SU-DHL-6 (cell line): ENCODE measurements at regions not wholly inside any gene's neighbourhood (a gene's known extent, or its start where the extent isn't known, plus 50 kb on each side); places are given as distances from the start of the nearest gene placed in this dataset.

ENCODE experiments used
- H2AFZ ChIP-seq: fragments of 200-600 bp; sonication (generic); 2 replicates; pipeline ENCODE4 v1.6.1; 2014; ENCODE audit warnings: low read depth, mild to moderate bottlenecking, moderate library complexity, mixed read lengths, antibody characterized with exemption, low read length; ENCODE audit not compliant: severe bottlenecking
- H3F3A ChIP-seq: fragments of 200-600 bp; shearing (Covaris generic); 2 replicates; pipeline ENCODE4 v1.6.0; 2016; ENCODE audit warnings: antibody characterized with exemption, mild to moderate bottlenecking; ENCODE audit not compliant: insufficient read depth
- H3K27ac ChIP-seq: fragments of 200-600 bp; sonication (generic); 2 replicates; pipeline ENCODE4 v1.5.1; 2016; ENCODE audit warnings: low read depth, mild to moderate bottlenecking, low read length, moderate library complexity, mixed read lengths
- H3K27me3 ChIP-seq: fragments of 200-600 bp; sonication (generic), shearing (Covaris generic); 2 replicates; pipeline ENCODE4 v1.6.0; 2014; ENCODE audit warnings: mild to moderate bottlenecking, low read length
- H3K36me3 ChIP-seq: fragments of 200-600 bp; sonication (generic); 2 replicates; pipeline ENCODE4 v1.6.1; 2014; ENCODE audit warnings: mild to moderate bottlenecking, low read length, mixed read lengths
- H3K4me2 ChIP-seq: fragments of 300-600, 200-600 bp; shearing (Covaris generic), sonication (generic); 2 replicates; pipeline ENCODE4 v1.6.0; 2014; ENCODE audit warnings: low read length, low read depth, mild to moderate bottlenecking; ENCODE audit not compliant: poor library complexity, severe bottlenecking
- H3K4me3 ChIP-seq: fragments of 200-600 bp; sonication (generic); 2 replicates; pipeline ENCODE4 v1.5.1; 2014; ENCODE audit warnings: antibody characterized with exemption, low read length, mild to moderate bottlenecking, mixed read lengths; ENCODE audit not compliant: insufficient read depth, poor library complexity, severe bottlenecking
- H3K79me2 ChIP-seq: fragments of 200-600 bp; sonication (generic); 2 replicates; pipeline ENCODE4 v1.6.1; 2014; ENCODE audit warnings: mild to moderate bottlenecking, low read length, moderate library complexity; ENCODE audit not compliant: insufficient read depth
- H3K9ac ChIP-seq: fragments of 200-600 bp; sonication (generic); 2 replicates; pipeline ENCODE4 v1.7.0; 2014; ENCODE audit warnings: mild to moderate bottlenecking, low read length
- H3K9me2 ChIP-seq: fragments of 200-600 bp; sonication (generic); replicated peaks from 2 replicates; pipeline ENCODE4 v1.6.1; 2014; ENCODE audit warnings: low read length; ENCODE audit not compliant: insufficient read depth
- H3K9me3 ChIP-seq: fragments of 200-600 bp; sonication (generic); 2 replicates; pipeline ENCODE4 v1.6.1; 2014; ENCODE audit warnings: low read length, mixed read lengths; ENCODE audit not compliant: insufficient read depth
- H4K20me1 ChIP-seq: fragments of 200-600 bp; sonication (generic); 2 replicates; pipeline ENCODE4 v1.6.1; 2014; ENCODE audit warnings: low read depth, mild to moderate bottlenecking, antibody characterized with exemption, low read length, moderate library complexity, mixed read lengths
- EZH2phosphoT487 ChIP-seq: fragments of 200-600 bp; sonication (generic), shearing (Covaris generic); conservative IDR thresholded peaks from 2 replicates; pipeline ENCODE4 v1.6.1; 2018; ENCODE audit warnings: mild to moderate bottlenecking, antibody characterized with exemption, low read length, moderate library complexity, mixed read lengths
- TF ChIP-seq, protein P1 (sequence below): fragments of 200-600 bp; sonication (generic); IDR thresholded peaks from one replicate; pipeline ENCODE4 v1.5.1; 2017; ENCODE audit warnings: antibody characterized with exemption, mild to moderate bottlenecking, low read length, moderate library complexity; ENCODE audit not compliant: insufficient read depth, poor library complexity, severe bottlenecking

DNA sequence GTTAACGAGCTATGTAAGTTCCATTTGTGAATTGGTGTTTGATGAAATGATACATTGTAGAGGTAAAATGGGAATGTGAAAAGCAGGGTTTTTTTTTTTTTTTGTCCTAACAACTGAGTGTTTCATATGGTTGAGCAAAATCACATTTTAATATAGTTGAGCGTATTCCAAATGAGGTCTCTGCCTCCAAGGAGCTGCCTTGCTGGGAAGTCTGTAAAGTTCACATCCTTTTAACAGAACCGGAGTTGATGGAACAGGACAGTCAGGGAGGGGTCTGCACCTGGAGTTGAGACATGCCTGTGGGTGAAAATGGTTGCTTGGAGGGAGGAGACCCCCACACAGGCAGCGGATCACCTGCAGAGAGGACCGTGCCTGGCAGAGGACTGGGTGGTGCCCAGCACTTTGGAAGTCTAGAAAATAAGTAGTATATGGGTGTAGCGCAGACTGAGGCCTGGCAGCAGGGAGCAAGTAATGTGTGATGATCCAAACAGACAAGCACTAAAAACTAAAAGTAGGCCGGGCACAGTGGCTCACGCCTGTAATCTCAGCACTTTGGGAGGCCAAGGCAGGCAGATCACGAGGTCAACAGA lies 75.2 kb upstream of the UBAC2 start:
- H3K9me2 ChIP-seq = no peaks in the 10 kb centered on the region
- H3K27me3 ChIP-seq = no peaks in the 10 kb centered on the region
- H3K79me2 ChIP-seq = no peaks in the 10 kb centered on the region
- no peak overlapping the region for H2AFZ ChIP-seq
- H4K20me1 ChIP-seq = no peaks in the 10 kb centered on the region
- H3K9ac ChIP-seq = no peak overlapping the region
- no peaks in the 10 kb centered on the region for H3F3A ChIP-seq
- no peak overlapping the region for H3K27ac ChIP-seq
- no peak overlapping the region for H3K4me2 ChIP-seq
- TF ChIP-seq, protein P1, sequence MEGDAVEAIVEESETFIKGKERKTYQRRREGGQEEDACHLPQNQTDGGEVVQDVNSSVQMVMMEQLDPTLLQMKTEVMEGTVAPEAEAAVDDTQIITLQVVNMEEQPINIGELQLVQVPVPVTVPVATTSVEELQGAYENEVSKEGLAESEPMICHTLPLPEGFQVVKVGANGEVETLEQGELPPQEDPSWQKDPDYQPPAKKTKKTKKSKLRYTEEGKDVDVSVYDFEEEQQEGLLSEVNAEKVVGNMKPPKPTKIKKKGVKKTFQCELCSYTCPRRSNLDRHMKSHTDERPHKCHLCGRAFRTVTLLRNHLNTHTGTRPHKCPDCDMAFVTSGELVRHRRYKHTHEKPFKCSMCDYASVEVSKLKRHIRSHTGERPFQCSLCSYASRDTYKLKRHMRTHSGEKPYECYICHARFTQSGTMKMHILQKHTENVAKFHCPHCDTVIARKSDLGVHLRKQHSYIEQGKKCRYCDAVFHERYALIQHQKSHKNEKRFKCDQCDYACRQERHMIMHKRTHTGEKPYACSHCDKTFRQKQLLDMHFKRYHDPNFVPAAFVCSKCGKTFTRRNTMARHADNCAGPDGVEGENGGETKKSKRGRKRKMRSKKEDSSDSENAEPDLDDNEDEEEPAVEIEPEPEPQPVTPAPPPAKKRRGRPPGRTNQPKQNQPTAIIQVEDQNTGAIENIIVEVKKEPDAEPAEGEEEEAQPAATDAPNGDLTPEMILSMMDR = no peak
- no peak for TF ChIP-seq EZH2phosphoT487
- H3K9me3 ChIP-seq = no peaks in the 10 kb centered on the region; the same call in 1 of the 2 replicates
- H3K4me3 ChIP-seq = no peak overlapping the region
- no peaks in the 10 kb centered on the region for H3K36me3 ChIP-seq

DNA sequence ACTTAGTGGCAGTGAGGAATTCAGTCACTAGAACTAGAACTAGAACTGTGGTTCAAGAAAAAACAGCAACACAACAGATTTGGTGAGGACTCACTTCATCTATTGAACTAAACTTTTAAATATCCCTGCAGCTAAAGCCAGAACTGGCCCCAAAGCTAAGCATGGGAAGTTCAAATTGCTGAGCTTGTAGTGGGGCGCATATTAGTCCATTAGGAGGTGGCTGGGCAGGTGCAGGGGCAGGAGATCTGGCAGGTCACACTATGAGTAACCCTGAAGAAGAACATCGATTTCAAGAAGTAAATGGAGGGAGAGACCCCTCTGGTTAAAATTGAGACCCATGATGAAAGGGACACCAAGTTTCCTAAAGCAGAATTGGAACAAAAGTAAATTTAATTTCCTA lies 73.8 kb upstream of the UBAC2 start:
- Histone ChIP-seq H3K9me2 (no peaks in the 10 kb centered on the region), H3K9me3 (no peaks in the 10 kb centered on the region; the same call in 1 of the 2 replicates), H3K4me2 (no peak overlapping the region), H3K36me3 (no peaks in the 10 kb centered on the region), H3K27me3 (no peaks in the 10 kb centered on the region), H2AFZ (no peak overlapping the region), H4K20me1 (no peaks in the 10 kb centered on the region), H3K79me2 (no peaks in the 10 kb centered on the region), H3K27ac (no peak overlapping the region), H3K9ac (no peak overlapping the region), H3K4me3 (no peak overlapping the region), H3F3A (no peaks in the 10 kb centered on the region)
- TF ChIP-seq, protein P1 = no peak
- no peak for TF ChIP-seq EZH2phosphoT487

DNA sequence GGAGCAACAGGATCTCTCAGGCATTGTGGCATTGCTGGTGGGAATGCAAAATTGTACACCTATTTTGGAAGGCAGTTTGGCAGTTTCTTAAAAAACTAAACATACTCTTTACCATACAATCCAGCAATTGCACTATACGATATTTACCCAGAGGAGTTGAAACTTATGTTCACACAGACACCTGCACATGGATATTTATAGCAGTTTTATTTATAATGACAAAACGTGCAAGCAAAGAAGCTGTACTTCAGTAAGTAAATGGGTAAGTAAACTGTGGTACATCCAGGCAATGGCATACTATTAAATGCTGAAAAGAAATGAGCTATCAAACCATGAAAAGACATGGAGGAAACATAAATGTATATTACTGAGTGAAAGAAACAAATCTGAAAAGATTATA lies 71.6 kb upstream of the UBAC2 start:
- no peaks in the 10 kb centered on the region for H3F3A ChIP-seq
- H3K4me2 ChIP-seq = no peak overlapping the region
- H3K27ac ChIP-seq = no peak overlapping the region

More for the DNA sequence above, 71.6 kb upstream of the UBAC2 start:
- Histone ChIP-seq H3K9ac (no peak overlapping the region), H3K9me2 (no peaks in the 10 kb centered on the region), H3K4me3 (no peak overlapping the region), H3K79me2 (no peaks in the 10 kb centered on the region), H3K36me3 (no peaks in the 10 kb centered on the region), H3K27me3 (no peaks in the 10 kb centered on the region), H2AFZ (no peak overlapping the region), H4K20me1 (no peaks in the 10 kb centered on the region), H3K9me3 (no peaks in the 10 kb centered on the region; the same call in 1 of the 2 replicates)
- TF ChIP-seq, protein P1 = no peak
- TF ChIP-seq EZH2phosphoT487 = no peak
